Activated CD4-positive, alpha-beta T cell treated with anti-CD3 and anti-CD28 coated beads, Interleukin-2, amount 10 ng/mL, durations not matched to agents 7 days and 5 days (primary cell): ENCODE measurements at regions not wholly inside any gene's neighbourhood (a gene's known extent, or its start where the extent isn't known, plus 50 kb on each side); places are given as distances from the start of the nearest gene placed in this dataset.

Source experiments
- CTCF ChIA-PET: fragments of 350-600 bp; sonication (Branson Sonifier 250); formaldehyde crosslinking; loops from one replicate; lab custom pipeline; 2021; ENCODE audit warnings: antibody characterized with exemption; lab: Charles Lee
- POLR2A ChIA-PET: fragments of 350-600 bp; sonication (Branson Sonifier 250); formaldehyde crosslinking; loops from one replicate; lab custom pipeline; 2021; ENCODE audit warnings: antibody characterized with exemption; lab: Charles Lee
- DNase-seq: peaks from one replicate; pipeline ENCODE4 v3.0.0-alpha.2; 2020
- H3K27ac Mint-ChIP-seq: one replicate; pipeline ENCODE4 v1.8.0; 2021; ENCODE audit warnings: mild to moderate bottlenecking, moderate library complexity, mixed read lengths
- H3K27me3 Mint-ChIP-seq: one replicate; pipeline ENCODE4 v1.8.0; 2021; ENCODE audit warnings: mixed read lengths
- H3K36me3 Mint-ChIP-seq: one replicate; pipeline ENCODE4 v1.8.0; 2021; ENCODE audit warnings: low read depth, mixed read lengths
- H3K4me1 Mint-ChIP-seq: one replicate; pipeline ENCODE4 v1.8.0; 2021; ENCODE audit warnings: mixed read lengths
- H3K4me3 Mint-ChIP-seq: one replicate; pipeline ENCODE4 v1.8.0; 2021; ENCODE audit warnings: mild to moderate bottlenecking, moderate library complexity, mixed read lengths
- H3K9me3 Mint-ChIP-seq: one replicate; pipeline ENCODE4 v1.8.0; 2021; ENCODE audit warnings: mixed read lengths

GRCh38 chr6:90383196-90383822 lies 86.7 kb upstream of the BACH2 start:
- Mint-ChIP-seq H3K4me3 (no peak overlapping the region), H3K36me3 (no peaks in the 10 kb centered on the region), H3K27ac (no peak overlapping the region), H3K27me3 (peaks cover 16% of the 10 kb centered on the region), H3K4me1 (peaks cover 26% of the 10 kb centered on the region), H3K9me3 (no peaks in the 10 kb centered on the region)
- DNase-seq, result peak; percentile 25
- ChIA-PET CTCF (interaction anchor here (0.6 to 1.3 kb wide), 5 partner anchors 10 to 389 kb away, joined by 3 to 7 read pairs (median 3); no protein-coding TSS in a partner anchor), POLR2A (no interaction called here)

DNA sequence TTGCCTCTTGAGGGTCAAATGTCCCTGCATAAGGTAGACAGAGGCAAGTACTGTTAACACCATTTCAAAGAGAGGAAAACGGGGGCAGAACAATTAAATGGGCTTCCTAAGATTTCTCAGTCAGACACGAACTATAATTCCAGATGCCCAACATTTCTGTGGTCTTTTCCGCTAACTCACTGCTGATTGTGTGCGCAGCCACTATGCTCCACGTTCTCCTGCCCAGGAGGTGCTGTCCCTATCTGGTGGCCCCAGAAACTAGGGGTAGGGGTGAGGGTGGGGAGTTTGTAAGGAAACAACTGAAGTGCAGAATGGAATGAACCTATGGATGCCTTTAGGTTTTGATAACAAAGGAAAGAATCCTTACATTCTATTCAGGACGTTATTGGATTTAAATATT lies 86.1 kb upstream of the BACH2 start:
- H3K27me3 Mint-ChIP-seq, result peaks cover 14% of the 10 kb centered on the region
- H3K36me3 Mint-ChIP-seq, result no peaks in the 10 kb centered on the region
- H3K4me1 Mint-ChIP-seq, result peaks cover 22% of the 10 kb centered on the region
- no peak overlapping the region for H3K4me3 Mint-ChIP-seq
- no peak for DNase-seq
- POLR2A ChIA-PET, result no interaction called here
- CTCF ChIA-PET, result interaction anchor here (0.6 to 1.3 kb wide), 4 partner anchors 10 to 388 kb away, joined by 3 to 7 read pairs (median 4); no protein-coding TSS in a partner anchor
- no peak overlapping the region for H3K27ac Mint-ChIP-seq
- H3K9me3 Mint-ChIP-seq, result no peaks in the 10 kb centered on the region

- Mint-ChIP-seq H3K4me3 (no peak overlapping the region), H3K36me3 (no peaks in the 10 kb centered on the region), H3K27me3 (no peaks in the 10 kb centered on the region), H3K9me3 (no peaks in the 10 kb centered on the region), H3K27ac (no peak overlapping the region), H3K4me1 (peaks cover 2% of the 10 kb centered on the region)
- DNase-seq, result no peak
- ChIA-PET POLR2A (no interaction called here), CTCF (interaction anchor here (1.3 to 2.4 kb wide), 2 partner anchors 11 to 17 kb away, joined by 3 to 7 read pairs; no protein-coding TSS in a partner anchor)
Observed at GRCh38 chr6:90375681-90376439, 79.2 kb upstream of the BACH2 start.

- no peaks in the 10 kb centered on the region for H3K36me3 Mint-ChIP-seq
- no peaks in the 10 kb centered on the region for H3K9me3 Mint-ChIP-seq
- ChIA-PET CTCF (interaction anchor here (1.2 to 2.4 kb wide), 2 partner anchors 13 to 19 kb away, joined by 3 to 7 read pairs; no protein-coding TSS in a partner anchor), POLR2A (no interaction called here)
- H3K4me1 Mint-ChIP-seq, result peaks cover 16% of the 10 kb centered on the region
- H3K27ac Mint-ChIP-seq, result no peak overlapping the region
- H3K4me3 Mint-ChIP-seq, result no peak overlapping the region
- H3K27me3 Mint-ChIP-seq, result no peaks in the 10 kb centered on the region
- no peak for DNase-seq
Observed at GRCh38 chr6:90374201-90374600, 77.6 kb upstream of the BACH2 start.

GRCh38 chr6:90372885-90373284 lies 76.2 kb upstream of the BACH2 start:
- Mint-ChIP-seq H3K36me3 (no peaks in the 10 kb centered on the region), H3K27ac (no peak overlapping the region), H3K27me3 (no peaks in the 10 kb centered on the region), H3K9me3 (no peaks in the 10 kb centered on the region), H3K4me1 (peaks cover 24% of the 10 kb centered on the region), H3K4me3 (no peak overlapping the region)
- ChIA-PET CTCF (interaction anchor here (1.4 to 1.9 kb wide), 3 partner anchors 20 to 30 kb away, joined by 4 to 6 read pairs (median 5); no protein-coding TSS in a partner anchor), POLR2A (no interaction called here)
- DNase-seq, result no peak

GRCh38 chr6:90372450-90372849 lies 75.8 kb upstream of the BACH2 start:
- peaks cover 25% of the 10 kb centered on the region for H3K4me1 Mint-ChIP-seq
- no peaks in the 10 kb centered on the region for H3K27me3 Mint-ChIP-seq
- no peaks in the 10 kb centered on the region for H3K36me3 Mint-ChIP-seq
- ChIA-PET POLR2A (no interaction called here), CTCF (interaction anchor here (1.4 to 3.1 kb wide), 4 partner anchors 9 to 29 kb away, joined by 4 to 8 read pairs (median 6); no protein-coding TSS in a partner anchor)
- no peak overlapping the region for H3K27ac Mint-ChIP-seq
- DNase-seq, result no peak
- H3K4me3 Mint-ChIP-seq, result no peak overlapping the region
- no peaks in the 10 kb centered on the region for H3K9me3 Mint-ChIP-seq

GRCh38 chr6:90370493-90370959 lies 73.9 kb upstream of the BACH2 start:
- no peaks in the 10 kb centered on the region for H3K27me3 Mint-ChIP-seq

GRCh38 chr6:90369651-90370050 lies 73.0 kb upstream of the BACH2 start:
- ChIA-PET POLR2A (no interaction called here), CTCF (interaction anchor here (0.6 to 3.1 kb wide), 5 partner anchors 12 to 28 kb away, joined by 4 to 11 read pairs (median 7); no protein-coding TSS in a partner anchor)
- H3K27ac Mint-ChIP-seq, result no peak overlapping the region
- no peaks in the 10 kb centered on the region for H3K36me3 Mint-ChIP-seq
- no peak for DNase-seq
- H3K4me1 Mint-ChIP-seq, result peaks cover 25% of the 10 kb centered on the region
- no peaks in the 10 kb centered on the region for H3K9me3 Mint-ChIP-seq
- no peaks in the 10 kb centered on the region for H3K27me3 Mint-ChIP-seq
- no peak overlapping the region for H3K4me3 Mint-ChIP-seq

More at GRCh38 chr6:90370493-90370959, 73.9 kb upstream of the BACH2 start:
- ChIA-PET POLR2A (no interaction called here), CTCF (interaction anchor here (1.2 to 3.1 kb wide), 4 partner anchors 11 to 23 kb away, joined by 4 to 11 read pairs (median 6); no protein-coding TSS in a partner anchor)
- no peaks in the 10 kb centered on the region for H3K9me3 Mint-ChIP-seq
- DNase-seq, result no peak
- H3K27ac Mint-ChIP-seq, result no peak overlapping the region
- H3K36me3 Mint-ChIP-seq, result no peaks in the 10 kb centered on the region
- no peak overlapping the region for H3K4me3 Mint-ChIP-seq
- H3K4me1 Mint-ChIP-seq, result peaks cover 25% of the 10 kb centered on the region

GRCh38 chr6:90369024-90369519 lies 72.4 kb upstream of the BACH2 start:
- peak; percentile 22 for DNase-seq
- no peak overlapping the region for H3K4me3 Mint-ChIP-seq
- CTCF ChIA-PET, result interaction anchor here (0.6 to 3.1 kb wide), 3 partner anchors 12 to 27 kb away, joined by 4 to 8 read pairs (median 7); no protein-coding TSS in a partner anchor

GRCh38 chr6:90368601-90369000 lies 72.0 kb upstream of the BACH2 start:
- CTCF ChIA-PET, result interaction anchor here (0.5 kb wide), 1 partner anchor 245 kb away, joined by 4 read pairs; no protein-coding TSS in a partner anchor
- Mint-ChIP-seq H3K9me3 (no peaks in the 10 kb centered on the region), H3K4me3 (no peak overlapping the region), H3K27me3 (no peaks in the 10 kb centered on the region), H3K4me1 (peaks cover 25% of the 10 kb centered on the region), H3K27ac (peak overlapping the region; percentile 2), H3K36me3 (no peaks in the 10 kb centered on the region)
- POLR2A ChIA-PET, result no interaction called here
- no peak for DNase-seq

More at GRCh38 chr6:90369024-90369519, 72.4 kb upstream of the BACH2 start:
- POLR2A ChIA-PET, result no interaction called here
- no peaks in the 10 kb centered on the region for H3K36me3 Mint-ChIP-seq
- H3K9me3 Mint-ChIP-seq, result no peaks in the 10 kb centered on the region
- H3K27ac Mint-ChIP-seq, result peak overlapping the region; percentile 2
- no peaks in the 10 kb centered on the region for H3K27me3 Mint-ChIP-seq
- H3K4me1 Mint-ChIP-seq, result peaks cover 25% of the 10 kb centered on the region

DNA sequence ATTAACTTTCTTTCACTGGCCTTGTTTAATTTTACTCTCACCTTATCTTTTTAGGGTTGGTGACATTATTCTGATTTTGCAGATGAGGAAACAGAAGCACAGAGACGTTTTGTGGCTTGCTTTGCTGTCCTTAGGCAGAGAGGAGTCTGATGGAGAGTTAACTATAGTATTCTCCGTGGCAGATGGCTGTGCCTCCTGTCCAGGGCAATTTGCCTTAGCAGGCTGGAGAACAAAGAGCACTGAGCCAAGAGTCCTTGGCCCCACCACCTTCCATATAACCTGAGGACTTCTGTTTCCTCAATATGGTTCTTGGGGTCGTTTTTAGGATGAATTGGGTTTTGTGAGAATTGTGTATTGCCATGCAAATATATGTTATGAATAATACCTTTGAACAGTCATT lies 71.4 kb upstream of the BACH2 start:
- no peaks in the 10 kb centered on the region for H3K36me3 Mint-ChIP-seq
- ChIA-PET CTCF (interaction anchor here (0.5 kb wide), 1 partner anchor 244 kb away, joined by 4 read pairs; no protein-coding TSS in a partner anchor), POLR2A (no interaction called here)
- H3K27me3 Mint-ChIP-seq, result no peaks in the 10 kb centered on the region
- H3K27ac Mint-ChIP-seq, result no peak overlapping the region
- peaks cover 25% of the 10 kb centered on the region for H3K4me1 Mint-ChIP-seq
- no peak overlapping the region for H3K4me3 Mint-ChIP-seq
- H3K9me3 Mint-ChIP-seq, result no peaks in the 10 kb centered on the region
- no peak for DNase-seq

GRCh38 chr6:90365565-90366219 lies 69.0 kb upstream of the BACH2 start:
- Mint-ChIP-seq H3K27ac (no peak overlapping the region), H3K27me3 (no peaks in the 10 kb centered on the region)
- CTCF ChIA-PET, result no interaction called here

More at GRCh38 chr6:90365565-90366219, 69.0 kb upstream of the BACH2 start:
- DNase-seq, result no peak
- Mint-ChIP-seq H3K36me3 (no peaks in the 10 kb centered on the region), H3K9me3 (no peaks in the 10 kb centered on the region), H3K4me3 (no peak overlapping the region), H3K4me1 (peaks cover 22% of the 10 kb centered on the region)
- POLR2A ChIA-PET, result no interaction called here
